Ishikawa (cell line): ENCODE measurements at regions not wholly inside any gene's neighbourhood (a gene's known extent, or its start where the extent isn't known, plus 50 kb on each side); places are given as distances from the start of the nearest gene placed in this dataset.

Source experiments
- YY1 ChIP-seq: IDR thresholded peaks from 2 replicates; pipeline ENCODE4 v1.6.1; 2012; ENCODE audit warnings: low read depth
- TF ChIP-seq, protein P1 (sequence below): IDR thresholded peaks from 2 replicates; pipeline ENCODE4 v1.6.1; 2012

DNA sequence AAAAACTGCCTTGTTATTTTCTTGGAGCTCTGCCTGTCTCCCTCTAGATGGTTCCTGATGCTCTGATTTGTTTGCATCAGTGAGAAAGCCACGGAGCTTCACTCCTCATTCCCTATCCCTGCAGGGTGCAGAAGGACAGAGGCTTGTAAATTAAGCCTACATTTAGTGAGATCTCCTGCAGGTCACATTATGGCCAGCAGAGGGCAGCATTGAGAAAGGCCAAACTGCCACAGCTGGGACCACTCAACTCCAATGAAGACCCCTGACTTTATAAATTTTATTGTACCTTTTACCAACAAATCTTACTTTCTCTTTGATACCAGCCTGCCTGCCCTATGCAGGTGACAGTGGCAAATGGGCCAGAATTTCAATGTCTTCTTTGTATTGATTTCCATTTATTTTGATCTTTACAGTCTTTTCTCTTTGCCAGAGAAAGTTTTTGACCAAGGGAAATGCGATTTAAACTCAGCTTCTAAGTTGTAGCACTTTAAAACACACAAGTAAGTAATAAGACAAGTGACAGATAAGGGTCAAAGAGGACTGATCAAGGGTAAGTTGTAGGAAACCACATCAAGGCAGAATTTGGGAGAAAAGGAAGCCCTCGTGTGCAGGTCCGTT lies 1029.1 kb upstream of the KLHL29 start:
- TF ChIP-seq, protein P1, sequence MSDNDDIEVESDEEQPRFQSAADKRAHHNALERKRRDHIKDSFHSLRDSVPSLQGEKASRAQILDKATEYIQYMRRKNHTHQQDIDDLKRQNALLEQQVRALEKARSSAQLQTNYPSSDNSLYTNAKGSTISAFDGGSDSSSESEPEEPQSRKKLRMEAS = no peak
- TF ChIP-seq YY1 = no peak
